Limb (tissue), 2 donors: ENCODE measurements at regions not wholly inside any gene's neighbourhood (a gene's known extent, or its start where the extent isn't known, plus 50 kb on each side); places are given as distances from the start of the nearest gene placed in this dataset.

ENCODE experiments used
- DNase-seq, 2 donors: peaks; one replicate each; pipeline ENCODE4 v3.0.0-alpha.2; 2016; ENCODE audit errors: extremely low spot score in 2 of 2

GRCh38 chr3:127134466-127134865 is 58.5 kb upstream of the PRR23E start:
- DNase-seq: no peak

GRCh38 chr3:127134887-127135240 is 58.1 kb upstream of the PRR23E start:
- no peak for DNase-seq

- DNase-seq: peak in 1 of 2 donors; percentile 64
Observed at GRCh38 chr3:127135241-127136023, 57.5 kb upstream of the PRR23E start.

- peak in 1 of 2 donors; percentile 27 for DNase-seq
Observed at GRCh38 chr3:127136024-127136600, 56.8 kb upstream of the PRR23E start.

GRCh38 chr3:127136706-127137105 is 56.2 kb upstream of the PRR23E start:
- DNase-seq: no peak

- no peak for DNase-seq
Observed at GRCh38 chr3:127137113-127137512, 55.8 kb upstream of the PRR23E start.

GRCh38 chr3:127137757-127138536 is 55.0 kb upstream of the PRR23E start:
- no peak for DNase-seq

- DNase-seq: peak in 1 of 2 donors; percentile 22
Observed at GRCh38 chr3:127139601-127140500, 53.1 kb upstream of the PRR23E start.

GRCh38 chr3:127140501-127141460 is 52.1 kb upstream of the PRR23E start:
- DNase-seq: peak in 1 of 2 donors; percentile 21

- peak in 1 of 2 donors; percentile 22 for DNase-seq
Observed at GRCh38 chr3:127141921-127142730, 50.8 kb upstream of the PRR23E start.
